IPS-18c (cell line): ENCODE measurements at regions not wholly inside any gene's neighbourhood (a gene's known extent, or its start where the extent isn't known, plus 50 kb on each side); places are given as distances from the start of the nearest gene placed in this dataset.

Source experiments
- H3K4me3 ChIP-seq: 2 replicates; pipeline ENCODE4 v1.7.0; 2013; ENCODE audit warnings: low read depth, mild to moderate bottlenecking, low read length, moderate library complexity; ENCODE audit not compliant: insufficient read depth
- H3K9me3 ChIP-seq: one replicate; pipeline ENCODE4 v1.6.1; 2013; ENCODE audit warnings: mild to moderate bottlenecking, low read length, moderate library complexity; ENCODE audit not compliant: control insufficient read depth, insufficient read depth

- Histone ChIP-seq H3K9me3 (no peaks in the 10 kb centered on the region), H3K4me3 (no peak overlapping the region)
Observed at GRCh38 chr15:38685686-38686339, 121.2 kb upstream of the RASGRP1 start.

GRCh38 chr15:38687340-38687739, 122.7 kb upstream of the RASGRP1 start:
- Histone ChIP-seq H3K4me3 (no peak overlapping the region), H3K9me3 (no peaks in the 10 kb centered on the region)

GRCh38 chr15:38687775-38688495, 123.3 kb upstream of the RASGRP1 start:
- no peak overlapping the region for H3K4me3 ChIP-seq
- no peaks in the 10 kb centered on the region for H3K9me3 ChIP-seq

GRCh38 chr15:38688761-38689160, 124.1 kb upstream of the RASGRP1 start:
- no peak overlapping the region for H3K4me3 ChIP-seq
- H3K9me3 ChIP-seq = no peaks in the 10 kb centered on the region

GRCh38 chr15:38689522-38689921, 124.9 kb upstream of the RASGRP1 start:
- no peaks in the 10 kb centered on the region for H3K9me3 ChIP-seq
- H3K4me3 ChIP-seq = no peak overlapping the region

GRCh38 chr15:38690216-38690615, 125.6 kb upstream of the RASGRP1 start:
- Histone ChIP-seq H3K4me3 (no peak overlapping the region), H3K9me3 (no peaks in the 10 kb centered on the region)

GRCh38 chr15:38690719-38691332, 126.2 kb upstream of the RASGRP1 start:
- Histone ChIP-seq H3K9me3 (no peaks in the 10 kb centered on the region), H3K4me3 (no peak overlapping the region)

GRCh38 chr15:38691377-38691776, 126.8 kb upstream of the RASGRP1 start:
- H3K4me3 ChIP-seq = no peak overlapping the region
- no peaks in the 10 kb centered on the region for H3K9me3 ChIP-seq

GRCh38 chr15:38691965-38692788, 127.6 kb upstream of the RASGRP1 start:
- no peaks in the 10 kb centered on the region for H3K9me3 ChIP-seq
- H3K4me3 ChIP-seq = no peak overlapping the region

GRCh38 chr15:38692789-38693062, 128.1 kb upstream of the RASGRP1 start:
- Histone ChIP-seq H3K9me3 (no peaks in the 10 kb centered on the region), H3K4me3 (no peak overlapping the region)

- Histone ChIP-seq H3K9me3 (no peaks in the 10 kb centered on the region), H3K4me3 (no peak overlapping the region)
Observed at GRCh38 chr15:38695249-38696108, 130.9 kb upstream of the RASGRP1 start.

GRCh38 chr15:38696109-38696727, 131.6 kb upstream of the RASGRP1 start:
- no peaks in the 10 kb centered on the region for H3K9me3 ChIP-seq
- H3K4me3 ChIP-seq = no peak overlapping the region

- no peaks in the 10 kb centered on the region for H3K9me3 ChIP-seq
- H3K4me3 ChIP-seq = no peak overlapping the region
Observed at GRCh38 chr15:38696790-38697495, 132.3 kb upstream of the RASGRP1 start.

- H3K9me3 ChIP-seq = no peaks in the 10 kb centered on the region
- H3K4me3 ChIP-seq = no peak overlapping the region
Observed at GRCh38 chr15:38698254-38698653, 133.6 kb upstream of the RASGRP1 start.

- Histone ChIP-seq H3K4me3 (no peak overlapping the region), H3K9me3 (no peaks in the 10 kb centered on the region)
Observed at GRCh38 chr15:38699633-38700230, 135.1 kb upstream of the RASGRP1 start.

GRCh38 chr15:38701149-38701548, 136.5 kb upstream of the RASGRP1 start:
- Histone ChIP-seq H3K4me3 (no peak overlapping the region), H3K9me3 (no peaks in the 10 kb centered on the region)
